Gastroesophageal sphincter (tissue), 3 donors: ENCODE measurements at regions not wholly inside any gene's neighbourhood (a gene's known extent, or its start where the extent isn't known, plus 50 kb on each side); places are given as distances from the start of the nearest gene placed in this dataset.

Experiments
- CTCF ChIP-seq, 4 experiments: fragments of 200-600 bp in 2 of 4; fragments of 450-650 bp in 2 of 4; sonication (generic) in 1 of 4; IDR thresholded peaks; one replicate each; pipeline ENCODE4 v1.5.1; 2017 to 2019; ENCODE audit warnings: antibody characterized with exemption in 4 of 4, mild to moderate bottlenecking in 2 of 4, moderate library complexity in 2 of 4
- EP300 ChIP-seq: sonication (generic); formaldehyde crosslinking; IDR thresholded peaks from one replicate; pipeline ENCODE4 v1.6.1; 2017; ENCODE audit warnings: antibody characterized with exemption, mild to moderate bottlenecking
- POLR2AphosphoS5 ChIP-seq: sonication (generic); formaldehyde crosslinking; IDR thresholded peaks from one replicate; pipeline ENCODE4 v1.6.1; 2017; ENCODE audit warnings: antibody characterized with exemption

- TF ChIP-seq CTCF (IDR thresholded peaks at IDR 0.05) (no peak), POLR2AphosphoS5 (no peak), EP300 (no peak)
Measured at GRCh38 chr9:2335260-2335659, 286.3 kb upstream of the VLDLR start.
